Amygdala (tissue), 56 donors: ENCODE measurements at regions not wholly inside any gene's neighbourhood (a gene's known extent, or its start where the extent isn't known, plus 50 kb on each side); places are given as distances from the start of the nearest gene placed in this dataset.

ENCODE experiments used
- DNase-seq, 56 donors: peaks; one replicate each; lab custom pipeline; 2025; lab: John Stamatoyannopoulos, UW

DNA sequence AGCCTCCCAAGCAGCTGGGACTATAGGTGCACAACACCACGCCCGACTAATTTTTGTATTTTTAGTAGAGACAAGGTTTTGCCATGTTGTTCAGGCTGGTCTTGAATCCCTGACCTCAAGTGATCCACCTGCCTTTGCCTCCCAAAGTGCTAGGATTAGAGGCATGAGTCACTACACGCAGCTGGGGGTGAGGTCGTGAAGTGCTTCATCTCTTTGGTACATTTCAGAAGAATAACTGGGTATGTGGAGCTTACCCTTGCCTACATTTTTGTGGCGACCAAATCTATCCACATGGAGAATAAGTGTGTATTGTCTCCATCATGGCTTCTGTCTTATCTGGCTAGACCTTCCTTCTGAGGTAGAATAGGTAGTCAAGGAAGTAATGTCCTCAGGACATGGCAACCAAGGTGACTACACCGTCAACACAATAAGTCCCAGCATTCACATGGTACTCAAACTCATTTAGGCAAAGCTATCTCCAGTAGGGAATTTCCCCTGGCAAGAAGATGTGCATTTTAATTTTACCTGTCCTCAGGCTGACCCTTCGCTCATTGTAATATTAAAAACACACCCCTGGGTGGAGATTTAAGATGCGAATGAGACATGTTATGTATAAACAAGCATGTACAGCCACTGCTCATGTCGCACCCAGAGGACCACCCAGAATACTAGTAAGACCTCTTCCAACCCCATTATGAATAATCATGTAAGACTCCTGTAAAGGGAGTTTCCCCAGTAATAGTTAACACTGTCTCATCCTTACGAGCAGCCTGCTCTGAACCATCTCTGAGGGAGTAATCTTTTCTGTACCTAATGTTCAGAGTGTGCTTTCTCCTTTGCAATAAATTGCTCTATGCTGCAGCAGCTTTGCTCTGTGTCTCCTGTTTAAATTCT, 1173.2 kb downstream of the TAF11L14 start:
- DNase-seq = no peak

- DNase-seq = no peak
These were observed 1176.3 kb downstream of the CDH18 start for GRCh38 chr5:18811661-18812060.

- no peak for DNase-seq
These were observed 1159.6 kb downstream of the CDH18 start for GRCh38 chr5:18828351-18828750.

GRCh38 chr5:18829539-18829938, 1158.5 kb downstream of the CDH18 start:
- no peak for DNase-seq

DNA sequence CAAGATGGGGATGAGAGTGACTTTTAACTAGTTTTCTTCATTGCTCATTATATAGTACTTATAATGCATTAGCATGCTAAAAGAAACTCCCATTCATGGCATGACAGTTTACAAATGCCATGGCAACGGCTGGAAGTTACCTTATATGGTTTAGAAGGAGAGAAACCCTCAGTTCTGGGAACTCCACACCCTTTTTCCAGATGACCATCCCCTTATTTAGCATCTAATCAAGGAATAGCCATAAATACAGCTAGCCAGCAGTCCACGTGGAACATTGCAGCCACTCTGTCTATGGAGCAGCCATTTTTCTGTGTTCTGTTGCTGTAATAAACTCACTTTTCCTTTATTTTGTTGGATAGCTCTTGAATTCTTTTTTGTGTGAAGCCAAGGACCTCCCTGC, 1137.8 kb downstream of the CDH18 start:
- DNase-seq = no peak

DNA sequence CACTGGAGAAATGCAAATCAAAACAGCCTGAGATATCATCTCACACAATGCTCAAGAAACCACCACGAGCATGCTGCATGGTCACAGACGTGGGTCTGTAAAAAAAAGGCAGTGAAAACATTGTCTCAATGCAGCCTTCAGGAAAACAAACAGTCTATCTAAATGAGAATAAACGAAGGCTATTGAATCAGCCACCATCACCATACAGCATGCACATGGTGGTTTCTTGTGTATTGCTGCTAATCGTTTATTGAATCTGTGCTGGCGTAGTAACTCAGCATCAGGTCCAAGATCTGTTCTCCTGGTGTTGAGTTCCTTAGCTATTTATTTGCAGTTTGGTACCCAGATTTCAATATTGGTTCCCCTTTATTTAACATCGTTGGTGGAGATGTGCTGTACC, 1115.0 kb downstream of the CDH18 start:
- no peak for DNase-seq

DNA sequence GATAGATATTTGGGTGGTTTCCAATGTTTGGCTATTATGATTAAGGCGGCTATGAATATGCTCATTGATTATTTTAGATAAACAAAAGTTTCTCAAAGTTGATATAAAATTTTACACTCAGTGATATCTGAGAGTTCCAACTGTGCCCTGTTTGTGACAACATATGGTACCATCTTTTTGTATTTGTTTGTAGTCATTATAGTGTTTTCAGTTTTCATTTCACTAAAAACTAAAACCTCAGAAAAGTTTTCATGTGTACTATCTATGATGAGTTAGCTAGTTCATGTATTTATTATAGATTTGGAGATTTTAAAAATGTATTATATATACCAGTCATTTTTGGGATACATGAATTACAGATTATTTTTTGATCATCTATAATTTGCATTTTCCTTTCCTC, 1111.4 kb downstream of the CDH18 start:
- no peak for DNase-seq

GRCh38 chr5:18881615-18882014, 1106.4 kb downstream of the CDH18 start:
- DNase-seq = no peak

DNA sequence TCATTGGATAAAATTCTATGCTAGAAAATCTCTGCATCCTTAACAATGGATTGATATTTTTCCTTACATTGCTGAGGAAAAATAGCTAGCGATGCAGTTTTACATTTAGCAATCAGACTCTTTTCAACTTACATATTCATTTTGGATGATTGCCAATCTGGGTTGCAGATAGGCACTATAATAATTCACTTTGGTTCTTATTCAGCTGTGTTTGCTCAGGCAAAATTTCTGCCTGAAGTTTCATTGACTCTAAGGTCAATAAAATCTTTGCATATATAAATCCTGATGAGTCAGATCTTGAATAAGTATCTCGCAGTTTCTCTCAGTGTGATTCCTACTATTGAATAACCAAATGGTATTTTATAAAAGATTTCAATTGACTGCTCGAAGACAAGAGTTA, 1105.8 kb downstream of the CDH18 start:
- no peak for DNase-seq

GRCh38 chr5:18888821-18889220, 1099.2 kb downstream of the CDH18 start:
- DNase-seq = no peak

DNA sequence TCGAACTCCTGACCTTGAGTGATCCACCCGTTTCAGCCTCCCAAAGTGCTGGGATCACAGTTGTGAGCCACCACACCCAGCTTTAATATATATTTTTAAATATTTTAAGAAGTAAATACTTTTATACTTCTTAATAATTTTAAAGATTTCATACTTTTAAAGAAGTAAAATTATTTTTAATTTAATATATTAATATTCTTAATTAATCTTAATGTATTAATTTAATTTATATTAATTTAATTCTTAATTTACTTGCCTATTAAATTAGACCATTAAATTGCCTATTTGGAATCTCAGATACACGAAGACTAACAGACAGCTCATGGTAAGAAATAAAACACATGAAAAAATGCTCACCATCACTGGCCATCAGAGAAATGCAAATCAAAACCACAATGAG, 1087.4 kb downstream of the CDH18 start:
- DNase-seq = no peak

- no peak for DNase-seq
These were observed 1067.0 kb downstream of the CDH18 start for GRCh38 chr5:18920966-18921365.

- DNase-seq = no peak
These were observed 1055.9 kb downstream of the CDH18 start for GRCh38 chr5:18932081-18932480.

- no peak for DNase-seq
These were observed 1043.2 kb downstream of the CDH18 start for GRCh38 chr5:18944771-18945170.

- no peak for DNase-seq
These were observed 1033.8 kb downstream of the CDH18 start for GRCh38 chr5:18954239-18954638.

DNA sequence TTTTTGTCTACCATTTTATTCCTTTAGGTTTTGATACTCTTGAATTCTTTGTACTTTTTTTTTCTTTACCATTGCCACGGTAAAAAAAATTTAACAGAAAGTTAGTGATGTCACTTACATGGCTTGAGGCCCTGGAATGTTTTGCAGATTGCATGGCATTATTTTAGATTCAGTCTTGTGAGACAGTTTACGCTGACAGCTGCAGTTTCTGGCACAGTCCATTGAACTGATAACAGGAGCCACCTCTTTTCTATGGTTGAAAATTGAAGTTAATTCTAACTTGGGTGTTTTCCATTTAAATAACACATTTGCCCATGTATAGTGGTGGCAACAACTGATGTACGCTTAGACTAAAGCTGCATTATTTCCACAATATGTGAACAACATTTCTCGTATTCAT, 1028.5 kb downstream of the CDH18 start:
- DNase-seq = no peak

DNA sequence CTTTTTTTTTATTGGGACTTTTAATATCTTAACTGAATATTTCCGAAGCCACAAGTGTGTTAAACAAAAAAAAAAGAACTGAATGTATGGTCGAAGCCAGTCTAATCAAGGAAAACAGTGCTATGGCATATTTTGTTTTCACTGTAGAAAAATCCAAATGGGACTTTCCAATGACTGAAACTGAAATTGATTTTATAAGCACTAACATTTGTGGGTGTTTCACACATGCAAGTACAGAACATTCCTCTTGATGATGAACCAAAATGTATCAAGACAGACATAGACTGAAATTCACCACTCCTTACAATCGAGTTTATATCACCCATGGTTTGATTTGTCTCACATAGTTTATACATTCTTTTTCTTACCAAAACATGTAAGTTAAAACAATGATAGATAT, 1026.8 kb downstream of the CDH18 start:
- DNase-seq = no peak

GRCh38 chr5:18965893-18966292, 1022.1 kb downstream of the CDH18 start:
- DNase-seq = no peak

GRCh38 chr5:18967637-18968036, 1020.4 kb downstream of the CDH18 start:
- DNase-seq = no peak

- DNase-seq = no peak
These were observed 1019.0 kb downstream of the CDH18 start for GRCh38 chr5:18968966-18969365.

DNA sequence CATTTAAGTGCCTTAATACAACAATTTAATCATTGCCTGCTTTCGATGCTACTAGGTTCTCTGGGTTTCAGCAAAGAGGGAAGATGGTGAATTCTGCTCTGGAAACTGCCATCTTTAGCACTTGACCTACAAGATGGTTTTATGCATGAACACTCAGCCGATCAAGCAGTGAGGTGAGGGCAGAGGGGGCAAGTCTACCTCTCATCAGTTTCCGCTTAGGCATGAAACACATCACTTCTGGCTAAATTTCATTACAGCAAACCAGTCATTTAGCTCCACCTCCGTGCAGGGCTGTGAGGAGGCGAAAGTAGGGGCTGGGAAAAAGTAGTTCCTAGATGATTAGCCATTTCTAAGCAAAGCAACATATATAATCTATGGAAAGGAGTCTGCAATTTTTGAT, 1018.0 kb downstream of the CDH18 start:
- DNase-seq = no peak

- DNase-seq = no peak
These were observed 1015.8 kb downstream of the CDH18 start for GRCh38 chr5:18972177-18972576.

DNA sequence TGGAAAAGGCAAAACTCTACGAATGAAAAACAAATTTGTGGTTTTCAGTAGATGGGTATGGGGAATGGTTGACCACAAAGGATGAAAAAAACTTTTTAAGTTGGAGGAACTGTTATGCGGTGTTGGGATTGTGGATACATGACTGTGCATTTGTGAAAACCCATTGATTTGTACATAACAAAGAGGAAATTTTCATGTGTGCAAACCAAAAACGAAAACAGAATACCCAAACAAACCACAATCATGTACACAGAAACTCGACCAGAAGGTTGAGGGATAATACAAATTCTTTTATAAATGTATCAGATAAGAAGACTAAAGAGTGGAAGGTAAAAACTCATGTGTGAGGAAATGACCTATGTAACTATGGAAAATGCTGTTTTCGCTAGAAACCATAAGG, 1012.4 kb downstream of the CDH18 start:
- no peak for DNase-seq
